Stimulated activated CD4-positive, alpha-beta T cell treated with anti-CD3 and anti-CD28 coated beads, Interleukin-2, amount 100 ng/mL, for 48 hours (primary cell): ENCODE measurements at regions not wholly inside any gene's neighbourhood (a gene's known extent, or its start where the extent isn't known, plus 50 kb on each side); places are given as distances from the start of the nearest gene placed in this dataset.

Experiments used
- DNase-seq, 2 donors: peaks; one replicate each; pipeline ENCODE4 v3.0.0-alpha.2; 2020

DNA sequence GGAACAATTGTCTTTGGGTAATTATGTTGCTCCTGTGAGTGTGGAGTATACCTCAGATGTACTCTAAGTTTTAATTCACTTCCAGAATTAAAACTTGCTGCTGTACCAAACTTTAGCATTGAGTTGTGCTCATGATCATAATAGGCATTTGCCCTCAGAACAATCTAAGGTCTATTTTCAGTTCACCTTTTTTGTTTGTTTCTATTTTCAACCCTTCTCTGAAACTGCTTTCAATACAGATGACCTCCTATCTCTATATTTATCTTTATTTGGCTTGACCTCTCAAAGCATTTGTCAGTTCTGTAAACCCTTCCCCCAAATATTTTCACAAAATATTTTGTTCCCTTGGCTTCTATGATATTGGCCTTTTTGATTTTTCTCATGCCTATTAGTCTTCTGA lies 873.0 kb downstream of the OLFM4 start:
- DNase-seq = no peak

DNA sequence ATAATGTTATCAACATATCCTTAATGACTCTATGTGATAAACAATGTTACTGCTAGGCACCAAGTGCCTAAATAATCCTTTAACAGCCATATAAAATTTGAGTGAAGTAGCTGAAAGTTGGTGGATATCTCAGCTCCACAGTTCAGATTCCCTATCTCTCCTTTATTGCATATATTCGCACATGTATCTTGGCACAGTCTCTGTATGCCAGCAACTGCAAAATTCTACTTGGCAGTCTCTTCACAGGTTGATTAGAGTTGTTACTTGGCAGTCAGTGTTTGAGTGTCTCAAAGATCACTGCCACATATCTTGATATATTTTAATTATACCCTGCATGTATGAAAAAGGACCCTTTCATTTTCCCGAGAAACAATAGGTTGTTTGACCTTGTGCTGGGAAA lies 879.3 kb downstream of the OLFM4 start:
- DNase-seq = no peak

DNA sequence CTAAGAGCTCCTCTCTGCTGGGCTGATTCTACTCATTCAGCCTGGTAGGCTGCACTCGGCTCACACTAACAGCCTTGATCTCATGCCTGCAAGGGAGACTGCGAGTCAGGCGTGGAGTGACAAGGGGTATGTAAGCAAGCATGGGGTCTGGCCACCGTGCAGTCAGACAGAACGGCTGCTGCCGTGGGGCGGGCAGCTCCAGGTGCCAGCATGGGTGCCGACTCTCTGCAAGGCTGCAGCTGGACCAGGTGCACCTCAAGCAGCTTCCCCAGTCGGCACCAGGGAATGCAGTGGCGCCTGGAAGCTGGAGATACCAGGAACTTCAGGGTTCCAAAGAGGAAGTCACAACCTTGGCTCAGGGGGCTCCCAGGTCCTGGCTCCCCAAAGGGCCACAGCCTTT lies 892.3 kb downstream of the OLFM4 start:
- DNase-seq = no peak

DNA sequence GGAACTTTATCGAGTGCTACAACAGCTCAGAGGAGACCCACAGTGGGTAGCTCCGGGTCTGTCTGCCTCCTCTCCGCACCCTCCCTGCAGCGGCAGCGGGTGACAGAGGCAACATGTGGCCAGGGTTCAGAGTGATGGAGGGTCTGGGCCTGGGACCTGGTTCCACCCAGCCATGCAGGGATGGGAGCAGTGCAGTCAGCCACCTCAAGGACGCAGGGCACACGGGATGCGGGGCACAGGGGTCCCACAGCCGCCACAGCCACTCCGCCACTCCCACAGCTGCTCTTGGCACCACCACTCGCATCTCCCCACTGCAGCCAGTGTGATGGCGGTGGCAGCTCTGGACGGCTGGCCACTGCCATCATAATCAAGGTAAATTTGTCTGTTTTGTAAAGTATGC lies 892.9 kb downstream of the OLFM4 start:
- no peak for DNase-seq

DNA sequence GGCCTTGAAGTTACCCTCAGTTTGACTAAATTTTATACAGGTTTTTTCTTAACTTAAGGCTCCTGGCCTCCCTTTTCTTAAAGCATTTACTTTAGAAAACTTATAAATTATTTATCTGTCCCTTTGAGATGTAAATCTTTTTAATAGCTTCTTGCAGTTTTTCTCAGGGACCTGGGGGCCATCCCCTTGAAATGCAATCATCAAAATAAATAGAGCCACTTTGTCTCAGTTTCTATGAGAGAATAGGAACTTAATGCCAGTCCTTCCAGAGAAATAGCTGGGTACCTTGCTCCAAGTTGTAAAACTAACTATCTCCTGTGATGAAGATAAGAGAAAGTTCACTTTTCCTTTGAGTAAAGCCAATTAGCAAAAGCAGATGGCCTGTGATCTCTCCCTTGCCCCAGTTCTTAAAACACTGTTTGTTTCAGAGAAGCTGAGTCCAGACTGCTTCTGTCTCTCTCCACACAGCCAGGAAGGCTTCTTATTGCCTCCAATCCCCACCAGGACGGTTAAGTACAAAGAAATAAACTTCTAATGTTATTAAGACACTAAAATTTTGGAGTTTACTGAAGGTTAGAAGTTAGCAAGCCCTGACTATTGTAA lies 913.1 kb downstream of the OLFM4 start:
- DNase-seq = no peak

DNA sequence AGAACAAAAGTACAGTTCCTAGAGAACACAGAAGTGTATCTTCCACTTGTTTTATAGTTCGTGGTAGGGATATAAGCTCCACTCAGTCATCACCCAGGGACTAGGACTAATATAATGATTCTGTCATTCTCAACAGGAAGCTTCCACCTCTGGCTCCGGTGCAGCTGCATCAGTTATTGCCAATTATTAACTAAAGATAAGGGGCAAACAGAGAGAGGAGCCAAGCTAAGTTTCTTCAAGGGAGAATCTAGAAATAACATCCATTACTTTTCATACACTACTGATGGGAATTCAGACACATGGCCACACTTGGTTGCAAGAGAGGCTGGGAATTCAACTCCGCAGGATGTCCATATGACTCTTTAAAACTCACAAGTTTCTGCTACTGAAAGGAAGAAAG lies 917.9 kb downstream of the OLFM4 start:
- no peak for DNase-seq

DNA sequence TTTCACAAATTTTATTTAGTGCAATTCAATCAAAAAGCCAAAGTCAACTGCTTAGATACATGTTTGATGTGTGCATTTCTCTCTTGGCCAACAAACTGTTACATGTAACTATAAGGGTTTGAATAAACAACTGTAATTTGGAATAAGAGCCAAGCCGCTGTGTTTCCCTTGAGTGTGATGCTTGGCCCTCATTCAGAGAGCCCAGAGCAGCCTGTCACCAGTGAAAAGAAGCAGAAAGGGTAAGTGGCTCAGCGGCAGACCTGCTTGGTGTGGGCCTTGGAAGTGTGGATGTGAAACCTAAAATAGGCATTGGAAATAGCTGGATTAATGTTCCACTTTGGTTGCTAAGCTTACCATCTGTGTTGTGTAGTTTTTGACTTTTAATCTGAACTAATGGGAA lies 924.6 kb downstream of the OLFM4 start:
- DNase-seq = no peak
